H1 (cell line): ENCODE measurements at regions not wholly inside any gene's neighbourhood (a gene's known extent, or its start where the extent isn't known, plus 50 kb on each side); places are given as distances from the start of the nearest gene placed in this dataset.

ENCODE experiments used
- CTCF ChIA-PET: fragments of 300-600 bp; sonication (Branson Sonifier 250); formaldehyde crosslinking; loops from one replicate; lab custom pipeline; 2021; ENCODE audit not compliant: partially characterized antibody; lab: Charles Lee
- POLR2A ChIA-PET: fragments of 300-600 bp; sonication (Branson Sonifier 250); formaldehyde crosslinking; loops from one replicate; lab custom pipeline; 2021; ENCODE audit warnings: inconsistent platforms; ENCODE audit not compliant: partially characterized antibody; lab: Charles Lee
- DNase-seq, 2 experiments: peaks; one replicate each; pipeline versions ENCODE4 v3.0.0 to v3.0.0-alpha.2; 2010 to 2022; ENCODE audit warnings: low spot score in 2 of 2, low read depth in 1 of 2, mixed read lengths in 1 of 2
- FAIRE-seq: peaks from 2 replicates; lab custom pipeline; 2011; peaks lifted over from hg19 to GRCh38; lab: Jason Lieb, UNC
- H2AFZ ChIP-seq: 2 replicates; pipeline ENCODE4 v1.8.1; 2012; ENCODE audit warnings: low read length, inconsistent platforms
- H2AK5ac ChIP-seq: 2 replicates; pipeline ENCODE4 v1.6.1; 2013; ENCODE audit warnings: low read depth, low read length
- H2BK120ac ChIP-seq: replicated peaks from 2 replicates; pipeline ENCODE3; 2013; ENCODE audit warnings: low read depth, low read length, inconsistent platforms
- H2BK12ac ChIP-seq: 2 replicates; pipeline ENCODE4 v1.6.1; 2013; ENCODE audit warnings: low read depth, low read length
- H2BK15ac ChIP-seq: 2 replicates; pipeline ENCODE4 v1.6.1; 2013; ENCODE audit warnings: low read length
- H2BK20ac ChIP-seq: 2 replicates; pipeline ENCODE4 v1.6.1; 2013; ENCODE audit warnings: low read length
- H2BK5ac ChIP-seq: 2 replicates; pipeline ENCODE4 v1.6.1; 2013; ENCODE audit warnings: low read depth, low read length
- H3K14ac ChIP-seq: 2 replicates; pipeline ENCODE4 v1.6.1; 2013; ENCODE audit warnings: inconsistent platforms; ENCODE audit not compliant: insufficient read length
- H3K18ac ChIP-seq: 2 replicates; pipeline ENCODE4 v1.6.1; 2013; ENCODE audit warnings: low read length; ENCODE audit errors: extremely low read depth
- H3K23ac ChIP-seq: 2 replicates; pipeline ENCODE4 v1.6.1; 2013; ENCODE audit warnings: inconsistent platforms; ENCODE audit not compliant: insufficient read length
- H3K23me2 ChIP-seq: 2 replicates; pipeline ENCODE4 v1.6.1; 2013; ENCODE audit warnings: low read depth, low read length
- H3K27ac ChIP-seq: 2 replicates; pipeline ENCODE4 v1.6.1; 2011; ENCODE audit warnings: low read depth, low read length, inconsistent platforms
- H3K27me3 ChIP-seq, 4 experiments: replicated peaks in 1 of 4; 1 replicate in 1 of 4; 2 replicates in 3 of 4; pipeline versions ENCODE4 v1.6.1 to v1.8.1; 2011 to 2013; ENCODE audit warnings: low read length in 3 of 4, mild to moderate bottlenecking in 3 of 4, inconsistent platforms in 2 of 4, mixed read lengths in 2 of 4, moderate library complexity in 1 of 4; ENCODE audit not compliant: control insufficient read depth in 3 of 4, insufficient read depth in 3 of 4; ENCODE audit errors: extremely low read depth in 1 of 4
- H3K36me3 ChIP-seq, 4 experiments: 2 replicates each; pipeline versions ENCODE4 v1.6.1 to v1.8.1; 2011 to 2013; ENCODE audit warnings: mild to moderate bottlenecking in 4 of 4, low read length in 3 of 4, moderate library complexity in 2 of 4, control low read depth in 1 of 4, inconsistent platforms in 1 of 4; ENCODE audit not compliant: insufficient read depth in 4 of 4, control insufficient read depth in 2 of 4
- H3K4ac ChIP-seq: replicated peaks from 2 replicates; pipeline ENCODE3; 2013; ENCODE audit warnings: low read length, low read depth, mixed read lengths, inconsistent platforms; ENCODE audit not compliant: insufficient read length
- H3K4me1 ChIP-seq, 4 experiments: replicated peaks in 1 of 4; 1 replicate in 1 of 4; 2 replicates in 3 of 4; pipeline versions ENCODE4 v1.6.1 to v1.8.1; 2011 to 2013; ENCODE audit warnings: low read length in 3 of 4, inconsistent platforms in 2 of 4, mixed read lengths in 1 of 4; ENCODE audit not compliant: insufficient read depth in 4 of 4, control insufficient read depth in 3 of 4
- H3K4me2 ChIP-seq, 2 experiments: 2 replicates each; pipeline versions ENCODE4 v1.6.1 to v1.8.1; 2011 to 2013; ENCODE audit warnings: low read depth in 2 of 2, low read length in 2 of 2, control low read depth in 1 of 2, inconsistent platforms in 1 of 2, mild to moderate bottlenecking in 1 of 2; ENCODE audit not compliant: insufficient read depth in 1 of 2
- H3K4me3 ChIP-seq, 4 experiments: fragments of 200-600, 300-600 bp in 1 of 4; sonication (generic), shearing (Covaris generic), sonication (Bioruptor Twin) in 1 of 4; 2 replicates each; pipeline versions ENCODE4 v1.5.1 to v1.8.1; 2011 to 2016; ENCODE audit warnings: low read length in 4 of 4, low read depth in 3 of 4, control low read depth in 2 of 4, inconsistent platforms in 2 of 4, mild to moderate bottlenecking in 2 of 4, mixed read lengths in 1 of 4, moderate library complexity in 1 of 4; ENCODE audit not compliant: insufficient read depth in 2 of 4; ENCODE audit errors: extremely low read depth in 1 of 4
- H3K56ac ChIP-seq: replicated peaks from 2 replicates; pipeline ENCODE3; 2013; ENCODE audit warnings: low read depth, mild to moderate bottlenecking, mixed read lengths, low read length, inconsistent platforms; ENCODE audit not compliant: insufficient read length
- H3K79me1 ChIP-seq: 2 replicates; pipeline ENCODE4 v1.6.1; 2013; ENCODE audit warnings: low read depth, low read length, control low read depth
- H3K79me2 ChIP-seq, 2 experiments: 2 replicates each; pipeline versions ENCODE4 v1.6.1 to v1.8.1; 2012 to 2013; ENCODE audit warnings: low read length in 2 of 2, mild to moderate bottlenecking in 2 of 2, inconsistent platforms in 1 of 2; ENCODE audit not compliant: insufficient read depth in 2 of 2, control insufficient read depth in 1 of 2
- H3K9ac ChIP-seq, 4 experiments: replicated peaks in 1 of 4; 1 replicate in 1 of 4; 2 replicates in 3 of 4; pipeline versions ENCODE4 v1.6.1 to v1.8.1; 2011 to 2013; ENCODE audit warnings: low read depth in 3 of 4, low read length in 3 of 4, control low read depth in 2 of 4, mild to moderate bottlenecking in 2 of 4, moderate library complexity in 2 of 4, inconsistent platforms in 1 of 4; ENCODE audit errors: extremely low read depth in 1 of 4
- H3K9me3 ChIP-seq, 2 experiments: 2 replicates each; pipeline versions ENCODE4 v1.6.1 to v1.8.1; 2012 to 2013; ENCODE audit warnings: mild to moderate bottlenecking in 2 of 2, moderate library complexity in 2 of 2, control low read depth in 1 of 2, inconsistent platforms in 1 of 2, low read depth in 1 of 2, low read length in 1 of 2, mixed read lengths in 1 of 2; ENCODE audit not compliant: insufficient read depth in 2 of 2
- H4K20me1 ChIP-seq, 2 experiments: replicated peaks in 1 of 2; 2 replicates each; pipeline versions ENCODE3 to v1.8.1; 2011 to 2013; ENCODE audit warnings: inconsistent platforms in 2 of 2, low read length in 2 of 2, mild to moderate bottlenecking in 1 of 2; ENCODE audit not compliant: insufficient read depth in 2 of 2, control insufficient read depth in 1 of 2
- H4K5ac ChIP-seq: 2 replicates; pipeline ENCODE4 v1.6.1; 2013; ENCODE audit warnings: low read length, low read depth, mixed read lengths, inconsistent platforms; ENCODE audit not compliant: insufficient read length
- H4K8ac ChIP-seq: 2 replicates; pipeline ENCODE4 v1.8.0; 2013; ENCODE audit warnings: mild to moderate bottlenecking, moderate library complexity, low read length, inconsistent platforms; ENCODE audit not compliant: insufficient read depth; ENCODE audit errors: extremely low read depth
- H4K91ac ChIP-seq: replicated peaks from 2 replicates; pipeline ENCODE3; 2013; ENCODE audit warnings: low read length, mixed read lengths, inconsistent platforms; ENCODE audit not compliant: insufficient read length
- ASH2L ChIP-seq: fragments of 200-600, 300-600 bp; sonication (generic); IDR thresholded peaks from one replicate; pipeline ENCODE4 v1.7.1; 2017; ENCODE audit warnings: low read length
- EZH2 ChIP-seq: fragments of 200-600 bp; sonication (generic); IDR thresholded peaks from 2 replicates; pipeline ENCODE4 v1.7.1; 2012; ENCODE audit warnings: low read depth, mild to moderate bottlenecking, moderate library complexity, low read length, inconsistent platforms; ENCODE audit not compliant: severe bottlenecking
- JUN ChIP-seq: IDR thresholded peaks from 2 replicates; pipeline ENCODE4 v1.6.1; 2011; ENCODE audit warnings: low read depth, mild to moderate bottlenecking, improper control_type of control experiment, low read length
- SAP30 ChIP-seq: fragments of 300-600 bp; sonication (generic); IDR thresholded peaks from 2 replicates; pipeline ENCODE4 v1.7.1; 2012; ENCODE audit warnings: low read length, moderate library complexity, mild to moderate bottlenecking, inconsistent platforms; ENCODE audit not compliant: insufficient read depth, insufficient replicate concordance
- WGBS, 2 experiments: shearing (Covaris generic) in 1 of 2; methylation state at CpG; one replicate each; pipeline versions ENCODE4 v1.1.6 to v1.1.7; 2013 to 2015; ENCODE audit warnings: low lambda C conversion rate in 2 of 2, mixed read lengths in 2 of 2, inconsistent platforms in 1 of 2, low coverage in 1 of 2, missing lambda C conversion rate in 1 of 2; ENCODE audit not compliant: insufficient replicate concordance in 2 of 2, insufficient coverage in 1 of 2, insufficient read length in 1 of 2; ENCODE audit errors: extremely low coverage in 1 of 2, missing lambda C conversion rate in 1 of 2; 5-methylcytosine and 5-hydroxymethylcytosine counted together
- TF ChIP-seq, protein P1 (sequence below): IDR thresholded peaks from 2 replicates; pipeline ENCODE4 v1.6.1; 2011; ENCODE audit warnings: low read length, improper control_type of control experiment

- Histone ChIP-seq H3K36me3 (no peaks in the 10 kb centered on the region; a peak in 2 of 8 replicates), H3K4me1 (peaks cover 0 to 11% (median 9%) of the 10 kb centered on the region in 4 experiments; a peak in 5 of 7 replicates), H4K20me1 (no peaks in the 10 kb centered on the region), H3K18ac (0 out of 2 replicates have a peak overlapping the region, but pooled peaks have one; percentile 2), H3K4me2 (peak overlapping the region; percentile 25 to 32; a peak in 2 of 4 replicates), H3K27ac (no peak overlapping the region), H3K23me2 (no peaks in the 10 kb centered on the region), H2BK5ac (no peak overlapping the region), H3K4me3 (no peak overlapping the region), H2AFZ (peak overlapping the region; percentile 29), H3K23ac (no peak overlapping the region), H3K79me2 (no peaks in the 10 kb centered on the region), H3K27me3 (no peaks in the 10 kb centered on the region), H2BK20ac (no peak overlapping the region), H3K9ac (no peak overlapping the region), H3K4ac (no peak overlapping the region), H3K14ac (no peak overlapping the region), H2BK15ac (no peak overlapping the region), H2BK12ac (no peak overlapping the region), H4K8ac (no peak overlapping the region), H3K79me1 (no peaks in the 10 kb centered on the region; the same call in 1 of the 2 replicates), H4K91ac (no peak overlapping the region), H2BK120ac (no peak overlapping the region), H4K5ac (no peak overlapping the region), H3K9me3 (peaks cover 0 to 1% of the 10 kb centered on the region in 2 experiments; a peak in 1 of 4 replicates), H3K56ac (no peak overlapping the region), H2AK5ac (no peak overlapping the region)
- ChIA-PET CTCF (interaction anchor here (1.0 to 3.5 kb wide), 2 partner anchors 30 to 57 kb away, joined by 4 to 13 read pairs; no protein-coding TSS in a partner anchor), POLR2A (no interaction called here)
- DNase-seq (no peak), FAIRE-seq (no peak)
- TF ChIP-seq, protein P1, sequence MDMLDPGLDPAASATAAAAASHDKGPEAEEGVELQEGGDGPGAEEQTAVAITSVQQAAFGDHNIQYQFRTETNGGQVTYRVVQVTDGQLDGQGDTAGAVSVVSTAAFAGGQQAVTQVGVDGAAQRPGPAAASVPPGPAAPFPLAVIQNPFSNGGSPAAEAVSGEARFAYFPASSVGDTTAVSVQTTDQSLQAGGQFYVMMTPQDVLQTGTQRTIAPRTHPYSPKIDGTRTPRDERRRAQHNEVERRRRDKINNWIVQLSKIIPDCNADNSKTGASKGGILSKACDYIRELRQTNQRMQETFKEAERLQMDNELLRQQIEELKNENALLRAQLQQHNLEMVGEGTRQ, result no peak
- no peak for TF ChIP-seq ASH2L
- TF ChIP-seq EZH2, result no peak
- no peak for TF ChIP-seq SAP30
- no peak for TF ChIP-seq JUN
- WGBS, 2 experiments, result 68% methylated on average over 5 of the region's 5 CpGs; no CpG with 5 or more reads in 1 of the 2 experiments
Measured at GRCh38 chr2:21452678-21453077, 328.9 kb downstream of the TDRD15 start.
